ENCODE measurements at regions not wholly inside any gene's neighbourhood (a gene's known extent, or its start where the extent isn't known, plus 50 kb on each side); places are given as distances from the start of the nearest gene placed in this dataset.

GRCh38 chr2:81225756-81226155 is 921.2 kb upstream of the LRRTM1 start:
- DNase-seq = no peak

- DNase-seq = no peak
Observed at GRCh38 chr2:81213598-81213997, 909.0 kb upstream of the LRRTM1 start.

GRCh38 chr2:81206216-81206615 is 901.7 kb upstream of the LRRTM1 start:
- no peak for DNase-seq

- no peak for DNase-seq
Observed at GRCh38 chr2:81196933-81197628, 892.5 kb upstream of the LRRTM1 start.

- DNase-seq = no peak
Observed at GRCh38 chr2:81196383-81196851, 891.9 kb upstream of the LRRTM1 start.

GRCh38 chr2:81195774-81196382 is 891.3 kb upstream of the LRRTM1 start:
- no peak for DNase-seq

- no peak for DNase-seq
Observed at GRCh38 chr2:81195017-81195773, 890.6 kb upstream of the LRRTM1 start.

GRCh38 chr2:81194581-81194980 is 890.0 kb upstream of the LRRTM1 start:
- no peak for DNase-seq

- no peak for DNase-seq
Observed at GRCh38 chr2:81194176-81194575, 889.6 kb upstream of the LRRTM1 start.

- no peak for DNase-seq
Observed at GRCh38 chr2:81181845-81182244, 877.3 kb upstream of the LRRTM1 start.

GRCh38 chr2:81171447-81171846 is 866.9 kb upstream of the LRRTM1 start:
- DNase-seq = no peak

GRCh38 chr2:81163583-81163982 is 859.0 kb upstream of the LRRTM1 start:
- no peak for DNase-seq

- DNase-seq = no peak
Observed at GRCh38 chr2:81158505-81158904, 854.0 kb upstream of the LRRTM1 start.

- DNase-seq = no peak
Observed at GRCh38 chr2:81148323-81148722, 843.8 kb upstream of the LRRTM1 start.

GRCh38 chr2:81136296-81136695 is 831.7 kb upstream of the LRRTM1 start:
- DNase-seq = no peak

GRCh38 chr2:81097361-81097760 is 792.8 kb upstream of the LRRTM1 start:
- no peak for DNase-seq

- no peak for DNase-seq
Observed at GRCh38 chr2:81093031-81093430, 788.5 kb upstream of the LRRTM1 start.

- no peak for DNase-seq
Observed at GRCh38 chr2:81087646-81088045, 783.1 kb upstream of the LRRTM1 start.

GRCh38 chr2:81084101-81084500 is 779.5 kb upstream of the LRRTM1 start:
- no peak for DNase-seq

- DNase-seq = no peak
Observed at GRCh38 chr2:81078631-81079030, 774.1 kb upstream of the LRRTM1 start.

- DNase-seq = no peak
Observed at GRCh38 chr2:81078102-81078501, 773.5 kb upstream of the LRRTM1 start.

GRCh38 chr2:81077396-81077795 is 772.8 kb upstream of the LRRTM1 start:
- no peak for DNase-seq

- no peak for DNase-seq
Observed at GRCh38 chr2:81073412-81073811, 768.9 kb upstream of the LRRTM1 start.

- no peak for DNase-seq
Observed at GRCh38 chr2:81068144-81068543, 763.6 kb upstream of the LRRTM1 start.

All from activated naive CD4-positive, alpha-beta T cell treated with Interleukin-2 at 50 U/mL for 16 hours (primary cell).